Effector memory CD4-positive, alpha-beta T cell (primary cell): ENCODE measurements at regions not wholly inside any gene's neighbourhood (a gene's known extent, or its start where the extent isn't known, plus 50 kb on each side); places are given as distances from the start of the nearest gene placed in this dataset.
"Not testable (repeated sequence)": the region's sequence is repeated elsewhere in the genome, so short reads cannot be mapped to it uniquely, and the experiment has no call there.

Source experiments
- DNase-seq, 3 donors: peaks; one replicate each; pipeline ENCODE4 v3.0.0-alpha.2; 2020
- H3K27ac ChIP-seq: 2 replicates; pipeline ENCODE4 v1.7.0; 2013; ENCODE audit warnings: mild to moderate bottlenecking, low read length, moderate library complexity; ENCODE audit not compliant: insufficient read depth, poor library complexity, severe bottlenecking
- H3K27me3 ChIP-seq: replicated peaks from 2 replicates; pipeline ENCODE4 v1.7.0; 2013; ENCODE audit warnings: mild to moderate bottlenecking, low read length; ENCODE audit not compliant: insufficient read depth, control insufficient read depth, poor library complexity, severe bottlenecking
- H3K36me3 ChIP-seq: 2 replicates; pipeline ENCODE4 v1.7.0; 2013; ENCODE audit warnings: mild to moderate bottlenecking, low read length, moderate library complexity; ENCODE audit not compliant: control insufficient read depth, insufficient read depth
- H3K4me1 ChIP-seq: 2 replicates; pipeline ENCODE4 v1.7.0; 2013; ENCODE audit warnings: low read length, mild to moderate bottlenecking; ENCODE audit not compliant: control insufficient read depth, insufficient read depth, poor library complexity, severe bottlenecking
- H3K4me3 ChIP-seq: 2 replicates; pipeline ENCODE4 v1.7.0; 2013; ENCODE audit warnings: low read length, low read depth, mild to moderate bottlenecking; ENCODE audit not compliant: insufficient read depth, poor library complexity, severe bottlenecking
- H3K9me3 ChIP-seq: 2 replicates; pipeline ENCODE4 v1.7.0; 2013; ENCODE audit warnings: mild to moderate bottlenecking, low read length, moderate library complexity; ENCODE audit not compliant: control insufficient read depth

DNA sequence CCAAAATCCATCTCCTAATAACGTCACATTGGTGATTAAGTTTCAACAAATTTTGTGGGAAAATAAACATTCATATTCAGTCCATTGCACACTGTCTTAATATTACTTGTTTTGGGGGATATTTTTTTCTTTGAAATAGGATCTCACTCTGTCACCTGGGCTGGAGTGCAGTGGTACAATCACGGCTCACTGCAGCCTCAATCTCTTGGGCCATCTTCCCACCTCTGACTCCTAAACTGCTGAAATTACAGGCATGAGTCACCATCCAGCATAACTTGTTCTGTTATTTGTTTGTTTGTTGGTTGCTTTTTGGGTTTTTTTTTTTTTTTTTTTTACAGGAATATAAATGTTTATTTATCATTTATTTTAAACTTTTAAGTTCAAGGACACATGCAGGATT lies 556.1 kb upstream of the SLITRK6 start:
- Histone ChIP-seq H3K4me1 (no peaks in the 10 kb centered on the region), H3K4me3 (no peak overlapping the region), H3K9me3 (no peaks in the 10 kb centered on the region), H3K27ac (no peak overlapping the region), H3K36me3 (no peaks in the 10 kb centered on the region), H3K27me3 (no peaks in the 10 kb centered on the region)
- DNase-seq, result no peak

GRCh38 chr13:86357106-86357505 lies 557.9 kb upstream of the SLITRK6 start:
- H3K9me3 ChIP-seq, result no peaks in the 10 kb centered on the region
- no peak for DNase-seq

DNA sequence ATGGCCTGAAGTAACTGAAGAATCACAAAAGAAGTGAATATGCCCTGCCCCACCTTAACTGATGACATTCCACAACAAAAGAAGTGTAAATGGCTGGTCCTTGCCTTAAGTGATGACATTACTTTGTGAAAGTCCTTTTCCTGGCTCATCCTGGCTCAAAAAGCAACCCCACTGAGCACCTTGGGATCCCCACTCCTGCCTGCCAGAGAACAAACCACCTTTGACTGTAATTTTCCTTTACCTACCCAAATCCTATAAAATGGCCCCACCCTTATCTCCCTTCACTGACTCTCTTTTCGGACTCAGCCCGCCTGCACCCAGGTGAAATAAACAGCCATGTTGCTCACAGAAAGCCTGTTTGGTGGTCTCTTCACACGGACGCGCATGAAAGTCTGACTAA lies 564.5 kb upstream of the SLITRK6 start:
- H3K9me3 ChIP-seq, H3K4me1 ChIP-seq, H3K36me3 ChIP-seq, H3K27ac ChIP-seq, H3K4me3 ChIP-seq, H3K27me3 ChIP-seq, DNase-seq: not testable (repeated sequence)

More at GRCh38 chr13:86357106-86357505, 557.9 kb upstream of the SLITRK6 start:
- Histone ChIP-seq H3K27me3 (no peaks in the 10 kb centered on the region), H3K27ac (no peak overlapping the region), H3K4me1 (no peaks in the 10 kb centered on the region), H3K36me3 (no peaks in the 10 kb centered on the region), H3K4me3 (no peak overlapping the region)

- Histone ChIP-seq H3K9me3 (no peaks in the 10 kb centered on the region), H3K27ac (no peak overlapping the region), H3K4me3 (no peak overlapping the region), H3K36me3 (no peaks in the 10 kb centered on the region), H3K27me3 (no peaks in the 10 kb centered on the region), H3K4me1 (no peaks in the 10 kb centered on the region)
- no peak for DNase-seq
Observed at GRCh38 chr13:86368924-86369323, 569.7 kb upstream of the SLITRK6 start.

DNA sequence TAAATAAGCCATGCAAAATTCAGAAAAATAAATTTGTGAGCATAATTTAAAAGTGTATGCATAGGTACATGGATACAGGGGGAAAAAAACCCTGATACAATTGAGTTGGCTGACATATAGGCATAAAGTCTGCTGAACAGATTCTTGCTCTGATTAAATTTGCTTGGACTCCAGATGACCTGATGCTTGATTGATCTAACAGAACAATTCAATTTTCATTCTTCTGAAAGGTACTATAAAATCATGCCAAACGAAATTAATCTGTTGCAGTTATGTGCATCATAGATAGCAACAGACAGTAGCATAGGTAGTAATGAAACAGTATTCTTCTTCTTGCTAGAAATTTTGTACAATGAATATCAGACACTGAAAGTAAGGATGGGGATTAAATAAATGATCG lies 578.2 kb upstream of the SLITRK6 start:
- no peaks in the 10 kb centered on the region for H3K36me3 ChIP-seq
- DNase-seq, result no peak
- H3K27me3 ChIP-seq, result no peaks in the 10 kb centered on the region
- H3K27ac ChIP-seq, result no peak overlapping the region
- H3K9me3 ChIP-seq, result no peaks in the 10 kb centered on the region
- H3K4me1 ChIP-seq, result no peaks in the 10 kb centered on the region
- H3K4me3 ChIP-seq, result no peak overlapping the region

GRCh38 chr13:86378628-86379027 lies 579.4 kb upstream of the SLITRK6 start:
- Histone ChIP-seq H3K27ac (no peak overlapping the region), H3K4me3 (no peak overlapping the region), H3K9me3 (no peaks in the 10 kb centered on the region), H3K4me1 (no peaks in the 10 kb centered on the region), H3K36me3 (no peaks in the 10 kb centered on the region), H3K27me3 (no peaks in the 10 kb centered on the region)
- no peak for DNase-seq

GRCh38 chr13:86383151-86383550 lies 583.9 kb upstream of the SLITRK6 start:
- H3K27ac ChIP-seq, result no peak overlapping the region
- DNase-seq, result no peak
- H3K27me3 ChIP-seq, result no peaks in the 10 kb centered on the region

DNA sequence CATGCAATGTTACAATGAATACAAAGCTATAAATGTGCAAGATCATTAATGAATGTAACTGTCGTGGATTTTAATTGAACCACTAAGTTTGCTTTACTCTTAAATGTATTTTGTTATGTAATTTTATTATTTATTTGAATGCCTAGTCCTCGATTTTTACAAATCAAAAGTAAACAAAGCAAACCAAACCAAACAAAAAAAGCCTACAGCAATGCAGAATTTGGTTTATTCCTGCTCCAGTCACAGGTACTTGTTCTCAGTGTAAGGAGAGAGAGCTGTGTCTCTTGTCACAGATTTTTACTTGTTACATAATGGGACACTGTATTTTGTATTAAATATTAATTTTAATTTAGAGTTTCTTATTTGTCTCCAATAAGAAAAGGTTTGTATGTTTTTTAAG lies 584.3 kb upstream of the SLITRK6 start:
- DNase-seq, result no peak
- H3K4me1 ChIP-seq, result no peaks in the 10 kb centered on the region

More at GRCh38 chr13:86383151-86383550, 583.9 kb upstream of the SLITRK6 start:
- no peak overlapping the region for H3K4me3 ChIP-seq
- H3K9me3 ChIP-seq, result no peaks in the 10 kb centered on the region
- H3K4me1 ChIP-seq, result no peaks in the 10 kb centered on the region
- no peaks in the 10 kb centered on the region for H3K36me3 ChIP-seq

GRCh38 chr13:86397635-86398034 lies 598.4 kb upstream of the SLITRK6 start:
- no peak for DNase-seq
- Histone ChIP-seq H3K27ac (no peak overlapping the region), H3K9me3 (no peaks in the 10 kb centered on the region), H3K27me3 (no peaks in the 10 kb centered on the region), H3K4me1 (no peaks in the 10 kb centered on the region), H3K36me3 (no peaks in the 10 kb centered on the region), H3K4me3 (no peak overlapping the region)

More for the DNA sequence above, 584.3 kb upstream of the SLITRK6 start:
- H3K4me3 ChIP-seq, result no peak overlapping the region
- no peak overlapping the region for H3K27ac ChIP-seq
- H3K27me3 ChIP-seq, result no peaks in the 10 kb centered on the region
- no peaks in the 10 kb centered on the region for H3K9me3 ChIP-seq
- H3K36me3 ChIP-seq, result no peaks in the 10 kb centered on the region

DNA sequence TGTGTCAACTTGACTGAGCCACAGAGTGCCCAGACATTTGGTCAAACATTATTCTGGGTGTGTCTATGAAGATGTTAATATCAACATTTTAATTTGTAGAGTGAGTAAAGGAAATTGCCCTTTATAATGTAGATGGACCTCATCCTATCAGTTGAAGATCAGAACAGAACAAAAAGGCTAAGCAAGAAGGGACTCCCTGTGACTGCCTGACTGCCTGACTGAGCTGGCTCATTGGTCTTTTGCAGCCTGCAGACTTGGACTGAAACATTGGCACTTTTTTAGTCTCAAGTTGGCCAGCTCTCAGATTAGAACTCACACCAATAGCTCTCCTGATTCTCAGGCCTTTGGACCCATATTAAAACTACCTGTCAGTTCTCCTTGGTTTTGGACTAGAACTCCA lies 600.4 kb upstream of the SLITRK6 start:
- Histone ChIP-seq H3K27ac (no peak overlapping the region), H3K27me3 (no peaks in the 10 kb centered on the region), H3K4me1 (no peaks in the 10 kb centered on the region), H3K4me3 (no peak overlapping the region), H3K9me3 (no peaks in the 10 kb centered on the region), H3K36me3 (no peaks in the 10 kb centered on the region)
- DNase-seq, result no peak

- no peak for DNase-seq
- Histone ChIP-seq H3K36me3 (no peaks in the 10 kb centered on the region), H3K27me3 (no peaks in the 10 kb centered on the region), H3K4me3 (no peak overlapping the region), H3K9me3 (no peaks in the 10 kb centered on the region), H3K27ac (no peak overlapping the region), H3K4me1 (no peaks in the 10 kb centered on the region)
Observed at GRCh38 chr13:86402500-86402899, 603.3 kb upstream of the SLITRK6 start.
